Neutrophil (primary cell): ENCODE measurements at regions not wholly inside any gene's neighbourhood (a gene's known extent, or its start where the extent isn't known, plus 50 kb on each side); places are given as distances from the start of the nearest gene placed in this dataset.

ENCODE experiments used
- H3K27ac ChIP-seq: fragments of 200-600 bp; sonication (generic); 2 replicates; pipeline ENCODE4 v1.5.1; 2016; ENCODE audit warnings: mild to moderate bottlenecking, moderate library complexity
- H3K27me3 ChIP-seq: fragments of 200-600 bp; sonication (generic); 2 replicates; pipeline ENCODE4 v1.6.0; 2016; ENCODE audit warnings: mild to moderate bottlenecking
- H3K36me3 ChIP-seq: fragments of 200-600 bp; sonication (generic); 2 replicates; pipeline ENCODE4 v1.5.1; 2017
- H3K4me1 ChIP-seq, 2 experiments: fragments of 200-600 bp in 1 of 2; sonication (generic) in 1 of 2; 1 replicate in 1 of 2; 2 replicates in 1 of 2; pipeline versions ENCODE4 v1.5.1 to v1.6.1; 2013 to 2016; ENCODE audit warnings: low read depth in 1 of 2, low read length in 1 of 2, mild to moderate bottlenecking in 1 of 2, moderate library complexity in 1 of 2; ENCODE audit not compliant: control insufficient read depth in 1 of 2, insufficient read depth in 1 of 2
- H3K4me3 ChIP-seq, 2 experiments: fragments of 200-600 bp in 1 of 2; sonication (generic) in 1 of 2; 1 replicate in 1 of 2; 2 replicates in 1 of 2; pipeline ENCODE4 v1.5.1; 2013 to 2016; ENCODE audit warnings: low read depth in 1 of 2, low read length in 1 of 2, mild to moderate bottlenecking in 1 of 2, moderate library complexity in 1 of 2
- H3K9me3 ChIP-seq: fragments of 200-600 bp; sonication (generic); 2 replicates; pipeline ENCODE4 v1.5.1; 2016
- CTCF ChIP-seq: fragments of 200-600 bp; sonication (generic); IDR thresholded peaks from 2 replicates; pipeline ENCODE4 v1.5.1; 2016; ENCODE audit warnings: antibody characterized with exemption

DNA sequence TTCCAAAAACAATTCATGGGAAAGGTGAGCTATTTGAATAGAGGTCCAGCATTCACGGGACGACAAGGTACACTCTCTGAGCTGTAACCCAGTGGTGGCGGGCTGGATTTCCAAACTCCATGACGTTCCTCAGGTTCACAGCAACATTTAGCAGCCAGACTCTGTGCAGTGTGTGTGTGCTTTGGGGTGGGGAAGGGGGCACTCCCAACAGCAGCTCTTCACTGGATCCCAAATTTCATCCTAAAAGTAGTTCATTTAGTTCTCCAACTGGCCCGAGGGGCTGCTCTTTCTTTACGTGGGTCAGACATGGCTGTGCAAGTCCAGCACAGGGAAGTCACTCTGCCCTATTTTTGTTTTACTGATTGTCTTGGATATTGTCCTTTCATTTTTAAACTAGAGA lies 98.0 kb upstream of the IRX2 start:
- Histone ChIP-seq H3K9me3 (no peaks in the 10 kb centered on the region), H3K27me3 (no peaks in the 10 kb centered on the region), H3K4me1 (no peaks in the 10 kb centered on the region), H3K4me3 (no peak overlapping the region), H3K27ac (no peak overlapping the region), H3K36me3 (no peaks in the 10 kb centered on the region)
- no peak for TF ChIP-seq CTCF

GRCh38 chr5:2848619-2849018 lies 97.1 kb upstream of the IRX2 start:
- no peak overlapping the region for H3K4me3 ChIP-seq
- H3K9me3 ChIP-seq: no peaks in the 10 kb centered on the region
- TF ChIP-seq CTCF: no peak
- no peaks in the 10 kb centered on the region for H3K27me3 ChIP-seq
- H3K36me3 ChIP-seq: no peaks in the 10 kb centered on the region
- no peaks in the 10 kb centered on the region for H3K4me1 ChIP-seq
- no peak overlapping the region for H3K27ac ChIP-seq

DNA sequence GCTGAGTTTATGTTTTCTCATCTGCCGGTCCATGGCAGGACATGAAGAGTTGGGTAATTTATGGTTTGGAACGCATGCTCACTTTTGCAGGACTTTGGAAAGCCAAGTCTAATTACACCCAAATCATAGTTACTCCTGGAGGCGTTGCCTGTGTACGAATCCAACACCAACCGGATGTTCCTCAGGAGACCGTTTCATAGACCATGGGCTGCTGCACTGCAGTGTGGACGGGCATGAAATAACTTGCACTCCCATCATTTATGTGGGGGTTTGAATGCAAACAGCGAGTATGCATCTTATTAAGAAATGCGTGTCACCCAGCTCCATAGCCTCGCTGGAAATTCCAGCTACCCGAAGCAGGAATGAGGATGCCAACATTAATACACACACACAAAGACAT lies 96.1 kb upstream of the IRX2 start:
- Histone ChIP-seq H3K27me3 (no peaks in the 10 kb centered on the region), H3K4me3 (no peak overlapping the region), H3K4me1 (no peaks in the 10 kb centered on the region), H3K9me3 (no peaks in the 10 kb centered on the region), H3K27ac (no peak overlapping the region), H3K36me3 (no peaks in the 10 kb centered on the region)
- no peak for TF ChIP-seq CTCF

- no peaks in the 10 kb centered on the region for H3K27me3 ChIP-seq
- no peak overlapping the region for H3K4me3 ChIP-seq
- no peaks in the 10 kb centered on the region for H3K9me3 ChIP-seq
- no peak for TF ChIP-seq CTCF
- no peak overlapping the region for H3K27ac ChIP-seq
- no peaks in the 10 kb centered on the region for H3K36me3 ChIP-seq
- H3K4me1 ChIP-seq: no peaks in the 10 kb centered on the region
These were observed 89.7 kb upstream of the IRX2 start for GRCh38 chr5:2841208-2841607.

GRCh38 chr5:2840372-2840915 lies 89.0 kb upstream of the IRX2 start:
- Histone ChIP-seq H3K9me3 (no peaks in the 10 kb centered on the region), H3K4me1 (no peaks in the 10 kb centered on the region), H3K27me3 (no peaks in the 10 kb centered on the region), H3K36me3 (no peaks in the 10 kb centered on the region), H3K4me3 (no peak overlapping the region), H3K27ac (no peak overlapping the region)
- TF ChIP-seq CTCF: no peak

DNA sequence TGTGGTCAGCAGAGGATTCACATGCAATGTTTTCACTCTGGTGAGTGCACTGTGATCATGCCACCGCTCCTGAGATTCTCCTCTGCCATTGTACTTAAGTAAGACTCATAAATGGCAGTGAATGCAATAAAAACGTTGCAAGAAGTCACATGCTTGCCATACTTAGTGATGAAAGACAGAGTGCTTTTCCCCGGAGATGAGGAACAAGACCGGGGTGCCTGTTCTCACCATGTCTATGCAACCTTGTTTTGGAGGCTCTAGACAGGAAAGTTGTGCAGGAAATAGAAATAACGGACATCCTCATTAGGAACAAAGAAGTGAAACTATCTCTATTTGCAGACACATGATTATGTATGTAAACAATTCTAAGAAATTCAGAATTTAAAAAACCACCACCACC lies 84.7 kb upstream of the IRX2 start:
- TF ChIP-seq CTCF: no peak
- Histone ChIP-seq H3K9me3 (no peaks in the 10 kb centered on the region), H3K4me3 (no peak overlapping the region), H3K4me1 (no peaks in the 10 kb centered on the region), H3K27ac (no peak overlapping the region), H3K36me3 (no peaks in the 10 kb centered on the region), H3K27me3 (no peaks in the 10 kb centered on the region)
